ENCODE measurements at regions not wholly inside any gene's neighbourhood (a gene's known extent, or its start where the extent isn't known, plus 50 kb on each side); places are given as distances from the start of the nearest gene placed in this dataset.

- TF ChIP-seq CTCF (IDR thresholded peaks at IDR 0.05; ENCODE audit: low read depth, low read length) = no peak
- H3K4me3 ChIP-seq (ENCODE audit: low read depth, low read length) = no peak overlapping the region
Measured at GRCh38 chr4:111475666-111476065, 669.6 kb upstream of the FAM241A start.

GRCh38 chr4:111480510-111480909 lies 664.7 kb upstream of the FAM241A start:
- H3K4me3 ChIP-seq (ENCODE audit: low read depth, low read length) = no peak overlapping the region
- no peak for TF ChIP-seq CTCF (IDR thresholded peaks at IDR 0.05; ENCODE audit: low read depth, low read length)

GRCh38 chr4:111483375-111484169 lies 661.7 kb upstream of the FAM241A start:
- no peak overlapping the region for H3K4me3 ChIP-seq (ENCODE audit: low read depth, low read length)
- TF ChIP-seq CTCF (IDR thresholded peaks at IDR 0.05; ENCODE audit: low read depth, low read length) = no peak

GRCh38 chr4:111492496-111492895 lies 652.8 kb upstream of the FAM241A start:
- H3K4me3 ChIP-seq (ENCODE audit: low read depth, low read length) = no peak overlapping the region
- TF ChIP-seq CTCF (IDR thresholded peaks at IDR 0.05; ENCODE audit: low read depth, low read length) = no peak

GRCh38 chr4:111494471-111494870 lies 650.8 kb upstream of the FAM241A start:
- TF ChIP-seq CTCF (IDR thresholded peaks at IDR 0.05; ENCODE audit: low read depth, low read length) = no peak

GRCh38 chr4:111494971-111495370 lies 650.3 kb upstream of the FAM241A start:
- no peak for TF ChIP-seq CTCF (IDR thresholded peaks at IDR 0.05; ENCODE audit: low read depth, low read length)
- H3K4me3 ChIP-seq (ENCODE audit: low read depth, low read length) = no peak overlapping the region

More at GRCh38 chr4:111494471-111494870, 650.8 kb upstream of the FAM241A start:
- H3K4me3 ChIP-seq (ENCODE audit: low read depth, low read length) = no peak overlapping the region

- H3K4me3 ChIP-seq (ENCODE audit: low read depth, low read length) = no peak overlapping the region
- TF ChIP-seq CTCF (IDR thresholded peaks at IDR 0.05; ENCODE audit: low read depth, low read length) = no peak
Measured at GRCh38 chr4:111499291-111499690, 646.0 kb upstream of the FAM241A start.
